Suprapubic skin (tissue), 4 donors: ENCODE measurements at regions not wholly inside any gene's neighbourhood (a gene's known extent, or its start where the extent isn't known, plus 50 kb on each side); places are given as distances from the start of the nearest gene placed in this dataset.
"Not testable (repeated sequence)": the region's sequence is repeated elsewhere in the genome, so short reads cannot be mapped to it uniquely, and the experiment has no call there.

Experiments
- DNase-seq, 2 donors: peaks; one replicate each; pipeline ENCODE4 v3.0.0-alpha.2; 2019; ENCODE audit warnings: low spot score in 2 of 2
- H3K27ac ChIP-seq: fragments of 200-600 bp; sonication (generic); one replicate; pipeline ENCODE4 v1.5.1; 2019
- H3K27me3 ChIP-seq: fragments of 200-600 bp; sonication (generic); one replicate; pipeline ENCODE4 v1.5.1; 2019
- H3K36me3 ChIP-seq: fragments of 200-600 bp; sonication (generic); one replicate; pipeline ENCODE4 v1.5.1; 2019
- H3K4me1 ChIP-seq: fragments of 200-600 bp; sonication (generic); one replicate; pipeline ENCODE4 v1.5.1; 2019
- H3K4me3 ChIP-seq: fragments of 200-600 bp; sonication (generic); one replicate; pipeline ENCODE4 v1.5.1; 2019; ENCODE audit warnings: mild to moderate bottlenecking
- H3K9me3 ChIP-seq: fragments of 200-600 bp; sonication (generic); one replicate; pipeline ENCODE4 v1.5.1; 2019
- CTCF ChIP-seq, 2 donors: fragments of 200-600 bp in 1 of 2; fragments of 450-650 bp in 1 of 2; sonication (generic) in 1 of 2; IDR thresholded peaks; one replicate each; pipeline ENCODE4 v1.5.1; 2016 to 2019; ENCODE audit warnings: antibody characterized with exemption in 2 of 2, mild to moderate bottlenecking in 1 of 2, moderate library complexity in 1 of 2
- EP300 ChIP-seq: sonication (generic); formaldehyde crosslinking; IDR thresholded peaks from one replicate; pipeline ENCODE4 v1.6.1; 2017; ENCODE audit warnings: antibody characterized with exemption
- POLR2A ChIP-seq, 2 donors: fragments of 450-650 bp; IDR thresholded peaks; one replicate each; pipeline ENCODE4 v1.6.1; 2017; ENCODE audit warnings: antibody characterized with exemption in 2 of 2, mild to moderate bottlenecking in 2 of 2, moderate library complexity in 2 of 2
- POLR2AphosphoS5 ChIP-seq, 3 donors: sonication (generic); formaldehyde crosslinking; IDR thresholded peaks; one replicate each; pipeline ENCODE4 v1.6.1; 2017; ENCODE audit warnings: antibody characterized with exemption in 3 of 3
- WGBS: methylation state at CpG from one replicate; pipeline ENCODE4 v1.1.5; 2018; 5-methylcytosine and 5-hydroxymethylcytosine counted together

- Histone ChIP-seq H3K27ac (no peak overlapping the region), H3K27me3 (no peaks in the 10 kb centered on the region), H3K9me3 (no peaks in the 10 kb centered on the region), H3K4me1 (no peaks in the 10 kb centered on the region), H3K4me3 (no peak overlapping the region), H3K36me3 (no peaks in the 10 kb centered on the region)
- 80% methylated on average over 1 of the region's 1 CpG for WGBS
- TF ChIP-seq POLR2A (IDR thresholded peaks at IDR 0.05): no peak
- no peak for TF ChIP-seq CTCF (IDR thresholded peaks at IDR 0.05)
- TF ChIP-seq EP300: no peak
- no peak for TF ChIP-seq POLR2AphosphoS5 (IDR thresholded peaks at IDR 0.05)
- no peak for DNase-seq
Measured at GRCh38 chrX:46226422-46226821, 318.8 kb downstream of the ZNF674 start.

- H3K9me3 ChIP-seq, DNase-seq, H3K4me1 ChIP-seq: not testable (repeated sequence)
Measured at GRCh38 chrX:46223499-46223898, 321.7 kb downstream of the ZNF674 start.

GRCh38 chrX:46220822-46221221 lies 324.4 kb downstream of the ZNF674 start:
- 75% methylated on average over 3 of the region's 3 CpGs for WGBS
- no peak overlapping the region for H3K4me3 ChIP-seq
- DNase-seq: no peak
- TF ChIP-seq CTCF (IDR thresholded peaks at IDR 0.05) (no peak), POLR2A (IDR thresholded peaks at IDR 0.05) (no peak)
- H3K9me3 ChIP-seq: no peaks in the 10 kb centered on the region
- no peaks in the 10 kb centered on the region for H3K4me1 ChIP-seq
- no peaks in the 10 kb centered on the region for H3K36me3 ChIP-seq
- H3K27me3 ChIP-seq: no peaks in the 10 kb centered on the region
- H3K27ac ChIP-seq: no peak overlapping the region

More at GRCh38 chrX:46223499-46223898, 321.7 kb downstream of the ZNF674 start:
- H3K27ac ChIP-seq, H3K4me3 ChIP-seq, H3K27me3 ChIP-seq, H3K36me3 ChIP-seq: not testable (repeated sequence)

DNA sequence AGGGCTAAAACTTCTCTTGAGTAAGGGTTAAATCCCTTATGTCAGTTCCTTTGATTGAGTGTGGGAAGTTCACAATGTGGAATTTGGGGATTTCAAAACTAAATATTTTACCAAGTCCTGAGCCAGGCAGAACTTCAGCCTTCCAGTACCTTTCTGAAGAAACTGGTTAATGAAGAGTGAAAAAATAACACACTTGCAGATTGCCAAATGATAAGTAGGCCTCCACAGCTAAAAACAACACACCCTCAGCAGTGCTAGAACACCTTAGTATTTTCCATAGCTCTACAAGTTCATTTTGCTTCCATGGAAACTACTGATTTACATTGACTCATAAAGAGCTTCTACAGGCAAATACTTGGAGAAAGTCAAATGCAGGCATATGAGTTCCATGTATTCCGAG lies 326.8 kb downstream of the ZNF674 start:
- 47% methylated on average over 1 of the region's 1 CpG for WGBS
- H3K27me3 ChIP-seq: no peaks in the 10 kb centered on the region
- H3K27ac ChIP-seq: no peak overlapping the region
- H3K9me3 ChIP-seq: no peaks in the 10 kb centered on the region
- no peak for DNase-seq
- no peak overlapping the region for H3K4me3 ChIP-seq
- no peaks in the 10 kb centered on the region for H3K4me1 ChIP-seq
- no peaks in the 10 kb centered on the region for H3K36me3 ChIP-seq
- TF ChIP-seq EP300: no peak

DNA sequence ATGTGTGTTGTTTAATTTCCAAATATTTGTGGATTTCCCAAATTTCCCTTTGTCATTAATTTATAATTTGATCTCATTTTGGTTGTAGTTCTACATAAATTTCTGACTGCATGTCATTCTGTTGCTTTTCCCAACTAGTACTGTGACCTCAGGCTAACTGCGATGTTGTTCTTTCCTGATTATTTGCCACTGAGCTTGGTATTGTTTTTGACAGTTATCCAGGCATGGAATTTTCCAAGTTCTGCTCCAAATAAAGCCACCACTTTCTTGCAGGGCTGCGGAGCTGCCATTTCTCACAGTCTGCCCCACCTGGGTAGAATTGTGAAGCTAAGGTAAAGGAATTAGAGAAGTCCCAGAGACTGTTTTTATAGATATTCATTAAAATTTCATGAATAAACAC lies 328.8 kb downstream of the ZNF674 start:
- no peaks in the 10 kb centered on the region for H3K27me3 ChIP-seq
- DNase-seq: no peak
- H3K4me3 ChIP-seq: no peak overlapping the region
- H3K27ac ChIP-seq: no peak overlapping the region
- no peaks in the 10 kb centered on the region for H3K36me3 ChIP-seq
- TF ChIP-seq POLR2AphosphoS5 (IDR thresholded peaks at IDR 0.05) (no peak), POLR2A (IDR thresholded peaks at IDR 0.05) (no peak), EP300 (no peak), CTCF (IDR thresholded peaks at IDR 0.05) (no peak)
- no peaks in the 10 kb centered on the region for H3K4me1 ChIP-seq
- 56% methylated on average over 2 of the region's 2 CpGs for WGBS
- H3K9me3 ChIP-seq: no peaks in the 10 kb centered on the region

- no peak for DNase-seq
- TF ChIP-seq EP300 (no peak), POLR2A (IDR thresholded peaks at IDR 0.05) (no peak), POLR2AphosphoS5 (IDR thresholded peaks at IDR 0.05) (no peak), CTCF (IDR thresholded peaks at IDR 0.05) (no peak)
- Histone ChIP-seq H3K27me3 (no peaks in the 10 kb centered on the region), H3K4me1 (no peaks in the 10 kb centered on the region), H3K4me3 (no peak overlapping the region), H3K27ac (no peak overlapping the region), H3K36me3 (no peaks in the 10 kb centered on the region), H3K9me3 (no peaks in the 10 kb centered on the region)
- WGBS: 96% methylated on average over 4 of the region's 4 CpGs
Measured at GRCh38 chrX:46211079-46211478, 334.1 kb downstream of the ZNF674 start.
